Endothelial cell (in vitro differentiated cells): ENCODE measurements at regions not wholly inside any gene's neighbourhood (a gene's known extent, or its start where the extent isn't known, plus 50 kb on each side); places are given as distances from the start of the nearest gene placed in this dataset.

Experiments used
- DNase-seq: peaks from one replicate; pipeline ENCODE4 v3.0.0; 2021; ENCODE audit warnings: low spot score
- H3K27ac Mint-ChIP-seq: one replicate; pipeline ENCODE4 v1.8.0; 2021; ENCODE audit warnings: mixed read lengths, inconsistent platforms; ENCODE audit not compliant: unreplicated experiment
- H3K27me3 Mint-ChIP-seq: one replicate; pipeline ENCODE4 v1.8.0; 2021; ENCODE audit warnings: mild to moderate bottlenecking, moderate library complexity, mixed read lengths, inconsistent platforms; ENCODE audit not compliant: unreplicated experiment
- H3K36me3 Mint-ChIP-seq: one replicate; pipeline ENCODE4 v1.8.0; 2021; ENCODE audit warnings: mild to moderate bottlenecking, low read depth, mixed read lengths, inconsistent platforms; ENCODE audit not compliant: unreplicated experiment
- H3K4me1 Mint-ChIP-seq: one replicate; pipeline ENCODE4 v1.8.0; 2021; ENCODE audit warnings: mild to moderate bottlenecking, mixed read lengths, inconsistent platforms; ENCODE audit not compliant: unreplicated experiment
- H3K4me3 Mint-ChIP-seq: one replicate; pipeline ENCODE4 v1.8.0; 2021; ENCODE audit warnings: mild to moderate bottlenecking, mixed read lengths, inconsistent platforms; ENCODE audit not compliant: unreplicated experiment
- H3K9me3 Mint-ChIP-seq: one replicate; pipeline ENCODE4 v1.8.0; 2021; ENCODE audit warnings: mixed read lengths, inconsistent platforms; ENCODE audit not compliant: unreplicated experiment
- CTCF ChIP-seq: fragments of 200-600 bp; sonication (generic); IDR thresholded peaks from one replicate; pipeline ENCODE4 v1.5.0; 2021; ENCODE audit warnings: antibody characterized with exemption; ENCODE audit not compliant: unreplicated experiment

- H3K4me3 Mint-ChIP-seq: no peak overlapping the region
- H3K27ac Mint-ChIP-seq: no peak overlapping the region
- H3K36me3 Mint-ChIP-seq: no peaks in the 10 kb centered on the region
- no peak for TF ChIP-seq CTCF
- DNase-seq: no peak
- H3K4me1 Mint-ChIP-seq: no peaks in the 10 kb centered on the region
- no peaks in the 10 kb centered on the region for H3K27me3 Mint-ChIP-seq
- no peaks in the 10 kb centered on the region for H3K9me3 Mint-ChIP-seq
Measured at GRCh38 chr15:93196135-93196670, 107.2 kb upstream of the RGMA start.

DNA sequence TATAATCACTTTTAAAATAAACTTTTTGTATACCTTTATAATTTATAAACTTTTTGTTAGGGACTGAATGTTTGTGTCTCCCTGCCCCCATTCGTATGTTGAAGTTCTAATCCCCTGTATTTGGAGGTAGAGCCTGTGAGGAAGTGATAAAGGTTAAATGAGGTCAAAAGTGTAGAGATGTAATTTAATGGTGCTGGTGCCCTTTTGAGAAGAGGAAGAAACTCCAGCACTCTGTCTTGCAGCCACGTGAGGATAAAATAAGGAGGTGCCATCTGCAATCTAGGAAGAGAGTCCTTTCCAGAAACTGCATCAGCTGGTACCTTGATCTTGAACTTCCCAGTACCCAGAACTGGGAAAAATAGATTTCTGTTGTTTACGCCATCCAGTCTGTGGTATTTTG, 106.1 kb upstream of the RGMA start:
- no peak for TF ChIP-seq CTCF
- DNase-seq: no peak
- Mint-ChIP-seq H3K27ac (no peak overlapping the region), H3K4me1 (no peaks in the 10 kb centered on the region), H3K4me3 (no peak overlapping the region), H3K9me3 (no peaks in the 10 kb centered on the region), H3K36me3 (no peaks in the 10 kb centered on the region), H3K27me3 (no peaks in the 10 kb centered on the region)

GRCh38 chr15:93190238-93190637, 101.2 kb upstream of the RGMA start:
- Mint-ChIP-seq H3K9me3 (no peaks in the 10 kb centered on the region), H3K4me1 (peaks cover 4% of the 10 kb centered on the region), H3K27ac (no peak overlapping the region), H3K4me3 (no peak overlapping the region), H3K27me3 (no peaks in the 10 kb centered on the region), H3K36me3 (no peaks in the 10 kb centered on the region)
- no peak for DNase-seq
- TF ChIP-seq CTCF: no peak

- Mint-ChIP-seq H3K4me3 (no peak overlapping the region), H3K9me3 (no peaks in the 10 kb centered on the region), H3K4me1 (peaks cover 4% of the 10 kb centered on the region), H3K27ac (no peak overlapping the region), H3K27me3 (no peaks in the 10 kb centered on the region), H3K36me3 (no peaks in the 10 kb centered on the region)
- DNase-seq: no peak
- TF ChIP-seq CTCF: no peak
Measured at GRCh38 chr15:93189561-93189960, 100.5 kb upstream of the RGMA start.

GRCh38 chr15:93188236-93188635, 99.2 kb upstream of the RGMA start:
- no peak for TF ChIP-seq CTCF
- DNase-seq: no peak

More at GRCh38 chr15:93188236-93188635, 99.2 kb upstream of the RGMA start:
- no peaks in the 10 kb centered on the region for H3K27me3 Mint-ChIP-seq
- H3K36me3 Mint-ChIP-seq: no peaks in the 10 kb centered on the region
- H3K4me3 Mint-ChIP-seq: no peak overlapping the region
- H3K9me3 Mint-ChIP-seq: no peaks in the 10 kb centered on the region
- H3K4me1 Mint-ChIP-seq: peaks cover 8% of the 10 kb centered on the region
- no peak overlapping the region for H3K27ac Mint-ChIP-seq
